SK-N-DZ (cell line): ENCODE measurements at regions not wholly inside any gene's neighbourhood (a gene's known extent, or its start where the extent isn't known, plus 50 kb on each side); places are given as distances from the start of the nearest gene placed in this dataset.
"Not testable (repeated sequence)": the region's sequence is repeated elsewhere in the genome, so short reads cannot be mapped to it uniquely, and the experiment has no call there.

Experiments used
- DNase-seq: peaks from one replicate; pipeline ENCODE4 v3.0.0-alpha.2; 2015; ENCODE audit warnings: low spot score

DNA sequence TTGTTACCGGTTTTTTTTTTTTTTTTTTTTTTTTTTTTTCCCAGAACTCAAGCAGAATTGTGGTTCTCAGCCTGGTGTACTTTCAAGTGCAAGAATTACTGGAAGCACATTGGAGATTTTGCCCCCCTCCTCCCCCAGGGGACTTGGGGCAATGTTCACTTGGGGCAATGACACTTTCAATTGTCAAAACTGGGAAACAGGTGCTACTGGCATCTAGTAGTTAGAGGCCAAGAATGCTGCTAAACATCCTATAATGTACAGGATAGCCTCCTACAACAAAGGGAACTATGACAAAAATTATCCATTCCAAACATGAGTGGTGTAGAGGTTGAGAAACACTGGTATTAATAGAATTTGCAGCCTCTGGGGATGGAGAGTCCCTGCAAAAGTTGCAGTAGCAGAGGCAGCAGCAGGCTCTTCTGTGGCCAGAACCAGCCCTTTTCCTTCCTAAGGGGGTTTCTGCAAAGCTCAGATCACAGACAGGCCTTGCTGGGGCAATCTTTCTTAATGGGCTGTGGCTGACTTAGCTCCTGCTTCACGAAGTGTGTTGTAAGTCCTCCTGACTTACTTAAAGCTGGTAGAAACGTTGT lies 144.3 kb upstream of the MRPS22 start:
- no peak for DNase-seq

DNA sequence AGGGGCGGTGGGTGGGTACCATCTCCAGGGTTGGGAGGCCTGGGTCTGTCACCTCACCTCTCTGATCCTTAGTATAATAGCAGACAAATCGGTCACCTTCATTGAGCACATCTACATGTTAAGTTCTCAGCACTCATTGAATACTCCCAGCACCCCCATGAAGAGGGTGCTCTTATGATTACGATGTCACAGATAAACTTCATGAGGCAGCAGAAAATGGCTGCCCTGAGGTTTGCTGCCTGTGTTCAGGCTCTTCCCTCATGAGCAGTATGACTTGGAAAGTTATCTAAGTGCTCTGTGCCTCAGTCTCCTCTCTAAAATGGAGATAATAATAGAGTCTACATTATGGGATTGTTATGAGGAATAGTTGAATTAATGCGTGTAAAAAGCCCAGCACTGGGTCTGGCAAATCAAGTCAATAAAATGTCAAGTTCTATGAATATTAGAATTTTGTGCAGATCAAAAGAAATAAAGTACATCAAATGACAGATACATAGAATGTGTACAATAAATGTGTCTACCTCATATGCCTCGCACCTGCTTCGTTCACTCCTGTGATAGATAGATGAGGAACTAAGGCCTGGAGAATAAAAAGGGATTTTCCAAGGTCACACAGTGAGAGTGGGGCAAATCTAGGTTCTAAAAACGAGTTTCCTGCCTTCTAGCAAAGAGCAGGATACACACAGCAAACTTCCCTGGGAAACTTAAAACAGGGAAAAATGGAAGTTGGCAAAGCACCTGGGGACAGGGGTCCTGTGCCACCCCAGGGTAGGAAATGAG lies 142.2 kb upstream of the MRPS22 start:
- no peak for DNase-seq

DNA sequence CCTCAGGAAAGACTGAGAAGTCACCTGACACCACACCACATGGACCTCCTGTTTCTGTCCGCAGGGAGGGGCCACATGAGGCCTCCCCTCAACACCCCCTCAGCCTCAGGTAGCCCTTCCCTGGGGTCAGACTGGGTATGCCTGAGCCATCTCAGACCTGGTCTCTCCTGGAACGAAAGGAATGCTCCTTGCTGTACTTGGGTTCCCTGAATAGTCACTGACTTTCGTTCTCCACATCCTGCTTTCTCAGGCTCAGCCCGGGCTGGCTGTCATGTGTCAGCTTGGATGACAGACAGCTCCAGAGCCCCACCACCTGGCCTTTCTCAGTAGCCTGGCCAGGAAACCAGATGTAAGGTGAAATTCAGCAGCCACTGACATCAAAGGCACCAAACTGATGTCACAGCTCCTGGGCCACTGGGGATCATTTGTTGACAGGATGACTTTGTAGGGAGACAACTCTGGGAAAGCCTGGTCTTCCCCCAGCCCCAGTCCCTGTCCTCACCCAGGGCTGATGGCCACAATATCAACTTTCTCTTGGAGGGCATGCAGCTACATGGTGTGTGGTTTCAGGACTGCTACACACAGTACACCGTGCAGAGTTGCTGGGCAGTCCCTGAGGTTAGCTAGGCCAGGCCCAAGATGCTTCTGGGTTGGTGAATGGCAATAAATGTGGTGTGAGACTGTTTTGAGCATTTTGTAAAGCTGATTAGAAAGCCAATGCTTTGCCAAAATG lies 141.4 kb upstream of the MRPS22 start:
- DNase-seq = peak; percentile 17

- no peak for DNase-seq
Observed at GRCh38 chr3:139202959-139203349, 140.9 kb upstream of the MRPS22 start.

GRCh38 chr3:139203752-139204151 lies 140.1 kb upstream of the MRPS22 start:
- DNase-seq = no peak

DNA sequence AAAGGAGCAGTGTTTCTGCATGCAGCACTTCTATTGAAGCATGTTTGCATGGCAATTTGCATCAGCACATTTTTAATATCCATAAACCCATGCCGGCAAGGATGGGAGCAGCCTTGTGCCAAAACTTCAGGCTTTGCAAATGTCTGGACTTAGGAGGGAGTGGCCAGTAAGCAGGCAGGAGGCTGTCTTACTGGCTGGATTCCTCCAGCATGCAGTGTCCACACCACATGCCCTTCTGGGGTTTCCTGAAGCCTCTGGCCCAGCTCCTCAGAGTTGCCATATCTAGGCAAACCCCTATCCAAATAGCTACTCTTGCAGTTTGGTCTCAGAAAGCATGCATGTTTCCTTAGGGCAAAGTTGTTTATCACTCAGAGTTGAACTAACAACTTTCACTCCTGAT lies 139.1 kb upstream of the MRPS22 start:
- DNase-seq = no peak

GRCh38 chr3:139213936-139214335 lies 129.9 kb upstream of the MRPS22 start:
- DNase-seq = no peak

- DNase-seq = no peak
Observed at GRCh38 chr3:139216958-139217357, 126.9 kb upstream of the MRPS22 start.

DNA sequence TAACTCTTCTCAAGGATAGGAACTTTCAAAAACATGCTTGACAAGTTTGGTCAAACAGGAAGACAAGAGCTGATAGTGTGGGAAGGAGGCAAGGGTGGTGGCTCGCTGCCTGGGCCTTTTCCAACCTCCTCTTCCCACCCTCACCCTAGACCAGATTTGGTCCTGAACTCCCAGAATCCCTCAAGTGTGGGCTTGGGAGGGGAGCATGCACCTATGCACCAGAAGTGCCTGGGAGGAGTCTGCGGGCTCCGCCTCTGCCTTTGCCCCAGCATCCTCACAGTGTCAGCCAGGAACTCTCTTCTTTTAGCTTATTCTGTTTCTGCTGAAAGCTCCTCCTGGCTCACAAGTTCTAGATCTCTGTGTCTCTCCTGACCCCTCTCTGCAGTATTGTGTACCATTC lies 126.2 kb upstream of the MRPS22 start:
- DNase-seq = no peak

DNA sequence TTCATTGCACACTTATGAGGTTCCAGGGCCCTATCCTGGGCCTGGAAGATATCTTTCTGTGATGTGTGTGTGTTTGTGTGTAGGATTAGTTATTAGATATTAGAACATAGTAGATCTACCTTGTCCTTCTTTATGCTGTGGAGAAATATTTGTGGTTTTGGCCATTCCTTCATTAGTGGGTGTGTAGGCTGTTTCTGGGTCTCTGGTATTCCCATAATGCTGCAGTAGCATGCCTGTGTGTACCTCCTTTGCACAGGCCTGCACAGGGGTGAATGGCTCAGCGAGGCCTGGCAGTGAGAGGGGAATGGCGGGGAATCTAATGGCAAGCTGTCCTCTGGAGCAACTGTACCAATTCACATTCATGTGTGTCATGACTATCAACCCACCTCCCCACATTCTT lies 125.8 kb upstream of the MRPS22 start:
- no peak for DNase-seq

GRCh38 chr3:139219463-139219862 lies 124.4 kb upstream of the MRPS22 start:
- no peak for DNase-seq

DNA sequence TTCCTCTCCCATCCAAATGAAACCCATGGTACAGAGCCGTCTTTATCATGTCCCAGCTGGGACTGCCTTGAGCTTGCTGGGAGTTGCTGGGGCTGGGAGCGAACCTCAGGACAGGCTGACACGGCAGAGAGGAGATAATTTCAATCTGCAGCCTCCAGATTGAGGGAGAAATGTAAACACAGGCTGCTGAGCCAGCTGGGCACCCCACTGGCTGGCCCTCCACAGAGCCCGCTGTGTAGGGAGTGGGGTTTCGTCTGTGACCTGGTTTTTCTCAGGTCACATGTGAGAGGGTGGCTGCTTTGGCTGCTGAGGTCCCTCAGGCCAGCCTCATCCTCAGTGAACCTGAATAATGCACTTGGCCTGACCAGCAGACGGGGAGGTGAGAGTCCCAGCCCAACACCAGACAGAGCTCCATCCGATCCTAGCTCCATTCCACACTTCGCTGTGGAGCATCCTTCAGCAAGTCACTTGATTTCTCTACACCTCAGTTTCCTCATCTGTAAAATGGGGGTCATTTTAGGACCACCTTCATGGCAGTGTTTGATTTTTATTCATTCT lies 121.6 kb upstream of the MRPS22 start:
- no peak for DNase-seq

GRCh38 chr3:139225548-139225947 lies 118.3 kb upstream of the MRPS22 start:
- DNase-seq = no peak

- DNase-seq = no peak
Observed at GRCh38 chr3:139226731-139227130, 117.1 kb upstream of the MRPS22 start.

GRCh38 chr3:139227165-139227564 lies 116.7 kb upstream of the MRPS22 start:
- DNase-seq = no peak

GRCh38 chr3:139227827-139228226 lies 116.0 kb upstream of the MRPS22 start:
- DNase-seq = no peak

- DNase-seq = no peak
Observed at GRCh38 chr3:139230391-139230790, 113.4 kb upstream of the MRPS22 start.

DNA sequence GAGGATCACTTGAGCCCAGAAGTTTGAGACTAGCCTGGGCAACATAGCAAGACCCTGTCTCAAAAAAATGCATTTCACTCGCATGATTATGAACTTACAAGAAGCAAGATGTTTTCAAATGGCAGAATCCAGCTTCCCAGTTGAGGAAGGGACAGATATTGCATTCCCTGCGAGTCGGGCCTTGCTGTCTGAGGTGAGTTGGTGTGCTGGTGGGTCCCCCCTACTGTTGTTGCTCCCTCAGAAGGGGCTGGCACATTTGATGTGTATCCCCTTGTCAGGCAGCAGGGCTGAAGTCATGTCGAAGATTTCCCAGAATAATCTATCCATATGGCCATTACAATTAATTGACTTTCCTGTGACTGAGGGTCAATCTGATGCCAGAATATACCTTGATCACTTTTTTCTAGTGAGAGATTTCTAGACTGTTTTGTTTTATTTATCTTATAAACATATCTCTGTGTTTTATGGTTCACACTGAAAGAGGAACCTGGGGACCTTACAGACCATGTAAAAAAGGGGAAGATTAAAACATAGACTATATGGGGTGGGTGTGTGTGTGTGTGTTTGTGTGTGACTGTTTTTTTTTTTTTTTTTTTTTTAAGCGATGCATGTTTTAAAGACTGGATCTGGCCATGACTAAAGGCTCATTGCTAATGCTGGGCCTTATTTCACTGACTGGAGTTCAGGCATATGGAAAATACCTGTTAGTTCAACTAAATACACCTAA lies 112.1 kb upstream of the MRPS22 start:
- no peak for DNase-seq

- DNase-seq = not testable (repeated sequence)
Observed at GRCh38 chr3:139232341-139232740, 111.5 kb upstream of the MRPS22 start.

DNA sequence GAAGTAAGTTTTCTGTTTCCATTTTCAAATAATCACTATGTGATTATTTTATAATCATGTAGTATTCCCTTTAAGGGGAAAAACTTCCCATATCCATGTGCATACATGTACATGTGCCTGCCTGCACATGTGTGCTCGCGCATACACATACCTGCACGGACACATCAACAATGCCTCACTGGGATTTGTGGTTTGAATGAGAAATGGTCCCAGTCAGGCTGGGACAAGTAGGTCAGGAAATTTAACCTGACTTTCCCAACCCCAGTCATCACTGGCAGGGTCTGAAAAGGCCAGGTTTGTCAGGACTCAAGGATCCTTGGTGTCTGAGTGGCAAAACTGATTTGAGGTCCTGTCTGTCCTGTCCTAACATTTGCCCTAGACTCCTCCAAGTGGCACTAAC lies 109.3 kb upstream of the MRPS22 start:
- no peak for DNase-seq

DNA sequence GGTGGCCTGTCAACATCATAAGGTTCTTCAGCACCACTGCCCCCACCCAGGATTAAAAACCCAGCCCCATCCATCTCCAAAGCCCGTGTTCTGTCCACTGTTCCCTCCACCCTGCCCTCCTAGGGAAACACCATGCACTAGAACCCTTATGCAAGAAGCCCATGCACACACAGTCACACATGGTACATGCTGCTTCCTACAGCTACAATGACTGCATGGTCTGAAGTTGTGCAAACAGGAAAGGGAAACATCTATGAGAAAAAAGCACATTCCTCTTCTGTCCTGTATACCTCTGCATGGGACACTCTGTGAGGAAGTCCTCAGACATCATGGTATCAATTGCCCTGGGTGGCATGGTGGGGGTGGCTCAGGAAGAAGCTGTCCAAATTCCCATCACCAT lies 108.6 kb upstream of the MRPS22 start:
- DNase-seq = no peak

GRCh38 chr3:139236336-139236735 lies 107.5 kb upstream of the MRPS22 start:
- no peak for DNase-seq
